ENCODE measurements at regions not wholly inside any gene's neighbourhood (a gene's known extent, or its start where the extent isn't known, plus 50 kb on each side); places are given as distances from the start of the nearest gene placed in this dataset.
"Not testable (repeated sequence)": the region's sequence is repeated elsewhere in the genome, so short reads cannot be mapped to it uniquely, and the experiment has no call there.

- ATAC-seq = no peak
- TF ChIP-seq TCF4 (CRISPR knock-in tag; IDR thresholded peaks at IDR 0.05; ENCODE audit: borderline replicate concordance) = no peak
- no peak for TF ChIP-seq TOX (CRISPR knock-in tag; IDR thresholded peaks at IDR 0.05; ENCODE audit: borderline replicate concordance)
- no peak for TF ChIP-seq CSDC2 (CRISPR knock-in tag; IDR thresholded peaks at IDR 0.05)
- TF ChIP-seq ZNF8 (CRISPR knock-in tag; IDR thresholded peaks at IDR 0.05) = no peak
- no peak for TF ChIP-seq ESRRG (CRISPR knock-in tag; IDR thresholded peaks at IDR 0.05)
- TF ChIP-seq ZFP3 (CRISPR knock-in tag; IDR thresholded peaks at IDR 0.05) = no peak
- no peak for TF ChIP-seq PATZ1 (CRISPR knock-in tag; IDR thresholded peaks at IDR 0.05; ENCODE audit: borderline replicate concordance)
- TF ChIP-seq ZC3H10 (CRISPR knock-in tag; IDR thresholded peaks at IDR 0.05) = no peak
- no peak for TF ChIP-seq BACH2 (CRISPR knock-in tag; IDR thresholded peaks at IDR 0.05; ENCODE audit: borderline replicate concordance)
- TF ChIP-seq GLIS3 (CRISPR knock-in tag; IDR thresholded peaks at IDR 0.05) = no peak
- TF ChIP-seq RARB (CRISPR knock-in tag; IDR thresholded peaks at IDR 0.05) = no peak
- no peak for TF ChIP-seq TSHZ2 (CRISPR knock-in tag; IDR thresholded peaks at IDR 0.05)
- TF ChIP-seq, protein P1, sequence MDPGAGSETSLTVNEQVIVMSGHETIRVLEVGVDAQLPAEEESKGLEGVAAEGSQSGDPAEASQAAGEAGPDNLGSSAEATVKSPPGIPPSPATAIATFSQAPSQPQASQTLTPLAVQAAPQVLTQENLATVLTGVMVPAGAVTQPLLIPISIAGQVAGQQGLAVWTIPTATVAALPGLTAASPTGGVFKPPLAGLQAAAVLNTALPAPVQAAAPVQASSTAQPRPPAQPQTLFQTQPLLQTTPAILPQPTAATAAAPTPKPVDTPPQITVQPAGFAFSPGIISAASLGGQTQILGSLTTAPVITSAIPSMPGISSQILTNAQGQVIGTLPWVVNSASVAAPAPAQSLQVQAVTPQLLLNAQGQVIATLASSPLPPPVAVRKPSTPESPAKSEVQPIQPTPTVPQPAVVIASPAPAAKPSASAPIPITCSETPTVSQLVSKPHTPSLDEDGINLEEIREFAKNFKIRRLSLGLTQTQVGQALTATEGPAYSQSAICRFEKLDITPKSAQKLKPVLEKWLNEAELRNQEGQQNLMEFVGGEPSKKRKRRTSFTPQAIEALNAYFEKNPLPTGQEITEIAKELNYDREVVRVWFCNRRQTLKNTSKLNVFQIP (CRISPR knock-in tag; IDR thresholded peaks at IDR 0.05; ENCODE audit: borderline replicate concordance, low read depth) = no peak
- TF ChIP-seq, protein P2, sequence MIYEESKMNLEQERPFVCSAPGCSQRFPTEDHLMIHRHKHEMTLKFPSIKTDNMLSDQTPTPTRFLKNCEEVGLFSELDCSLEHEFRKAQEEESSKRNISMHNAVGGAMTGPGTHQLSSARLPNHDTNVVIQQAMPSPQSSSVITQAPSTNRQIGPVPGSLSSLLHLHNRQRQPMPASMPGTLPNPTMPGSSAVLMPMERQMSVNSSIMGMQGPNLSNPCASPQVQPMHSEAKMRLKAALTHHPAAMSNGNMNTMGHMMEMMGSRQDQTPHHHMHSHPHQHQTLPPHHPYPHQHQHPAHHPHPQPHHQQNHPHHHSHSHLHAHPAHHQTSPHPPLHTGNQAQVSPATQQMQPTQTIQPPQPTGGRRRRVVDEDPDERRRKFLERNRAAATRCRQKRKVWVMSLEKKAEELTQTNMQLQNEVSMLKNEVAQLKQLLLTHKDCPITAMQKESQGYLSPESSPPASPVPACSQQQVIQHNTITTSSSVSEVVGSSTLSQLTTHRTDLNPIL (CRISPR knock-in tag; IDR thresholded peaks at IDR 0.05; ENCODE audit: low read depth) = no peak
- no peak for TF ChIP-seq ARNTL (CRISPR knock-in tag; IDR thresholded peaks at IDR 0.05; ENCODE audit: borderline replicate concordance, low read depth)
These were observed 62.0 kb upstream of the PRR5 start for GRCh38 chr22:44639891-44640617.

- TF ChIP-seq ZNF70 (CRISPR knock-in tag; IDR thresholded peaks at IDR 0.05) = no peak
- no peak for TF ChIP-seq TSHZ2 (CRISPR knock-in tag; IDR thresholded peaks at IDR 0.05)
- no peak for TF ChIP-seq ESRRG (CRISPR knock-in tag; IDR thresholded peaks at IDR 0.05)
- no peak for TF ChIP-seq RARB (CRISPR knock-in tag; IDR thresholded peaks at IDR 0.05)
- TF ChIP-seq OSR1 (CRISPR knock-in tag; IDR thresholded peaks at IDR 0.05) = no peak
- no peak for ATAC-seq
These were observed 62.8 kb upstream of the PRR5 start for GRCh38 chr22:44638971-44639760.

DNA sequence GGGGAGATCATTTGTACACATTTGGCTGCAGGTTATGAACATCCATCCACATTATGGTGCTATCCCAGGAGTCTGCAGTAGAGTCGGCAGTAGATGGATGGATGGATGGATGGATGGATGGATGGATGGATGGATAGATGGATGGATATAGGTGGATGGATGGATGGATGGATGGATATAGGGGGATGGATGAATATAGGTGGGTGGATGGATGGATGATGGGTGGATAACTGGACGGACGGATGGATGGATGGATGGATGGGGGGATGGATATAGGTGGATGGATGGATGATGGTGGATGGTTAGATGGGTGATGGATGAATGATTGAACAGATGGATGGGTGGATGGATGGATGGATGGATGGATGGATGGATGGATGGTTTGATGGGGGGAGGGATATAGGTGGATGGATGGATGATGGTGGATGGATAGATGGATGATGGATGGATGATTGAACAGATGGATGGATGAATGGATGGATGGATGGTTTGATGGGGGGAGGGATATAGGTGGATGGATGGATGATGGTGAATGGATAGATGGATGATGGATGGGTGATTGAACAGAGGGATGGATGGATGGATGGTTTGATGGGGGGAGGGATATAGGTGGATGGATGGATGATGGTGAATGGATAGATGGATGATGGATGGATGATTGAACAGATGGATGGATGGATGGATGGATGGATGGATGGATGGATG lies 65.3 kb upstream of the PRR5 start:
- not testable (repeated sequence) for ATAC-seq

GRCh38 chr22:44635567-44635966 lies 66.4 kb upstream of the PRR5 start:
- ATAC-seq = not testable (repeated sequence)
